AG04449 (cell line): ENCODE measurements at regions not wholly inside any gene's neighbourhood (a gene's known extent, or its start where the extent isn't known, plus 50 kb on each side); places are given as distances from the start of the nearest gene placed in this dataset.

Experiments
- CTCF ChIA-PET: fragments of 350-600 bp; formaldehyde crosslinking; extraction: SDS; loops from one replicate; lab custom pipeline; 2021; ENCODE audit warnings: antibody characterized with exemption; lab: Yijun Ruan, JAX
- POLR2A ChIA-PET: fragments of 400-600, 350-600 bp; formaldehyde crosslinking; extraction: SDS; loops from one replicate; lab custom pipeline; 2020; ENCODE audit warnings: antibody characterized with exemption, inconsistent platforms; lab: Yijun Ruan, JAX
- DNase-seq: peaks from one replicate; pipeline ENCODE4 v3.0.0-alpha.2; 2010; ENCODE audit warnings: low read depth, low spot score
- H3K4me3 ChIP-seq: 2 replicates; pipeline ENCODE4 v1.5.1; 2011; ENCODE audit warnings: low read depth, mild to moderate bottlenecking, control low read depth, low read length
- TF ChIP-seq, protein P1 (sequence below): IDR thresholded peaks from one replicate; pipeline ENCODE4 v1.5.1; 2011; ENCODE audit warnings: mild to moderate bottlenecking, moderate library complexity, low read length, control low read depth, inconsistent platforms; ENCODE audit not compliant: insufficient read depth; ENCODE audit errors: missing control alignments

DNA sequence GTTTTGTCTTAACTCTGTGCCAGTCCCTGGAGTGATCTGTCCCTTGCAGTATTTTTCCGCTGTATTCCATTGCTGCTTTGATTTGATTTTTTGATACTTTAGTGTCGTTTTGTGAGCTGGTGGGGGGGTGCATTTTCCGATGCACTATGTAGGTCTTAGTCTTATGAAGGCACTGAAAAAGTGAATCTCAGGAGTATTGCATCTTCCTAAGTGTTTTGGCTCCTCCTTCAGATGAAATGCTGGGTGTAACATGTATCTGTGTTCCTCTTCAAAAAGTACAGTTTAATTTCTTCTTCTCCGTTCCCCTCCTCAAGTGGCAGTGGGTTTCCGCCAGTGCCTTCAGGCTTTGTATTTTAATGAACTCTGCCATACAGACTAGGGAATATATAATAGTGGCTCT, 580.7 kb upstream of the GJE1 start:
- CTCF ChIA-PET: no interaction called here

DNA sequence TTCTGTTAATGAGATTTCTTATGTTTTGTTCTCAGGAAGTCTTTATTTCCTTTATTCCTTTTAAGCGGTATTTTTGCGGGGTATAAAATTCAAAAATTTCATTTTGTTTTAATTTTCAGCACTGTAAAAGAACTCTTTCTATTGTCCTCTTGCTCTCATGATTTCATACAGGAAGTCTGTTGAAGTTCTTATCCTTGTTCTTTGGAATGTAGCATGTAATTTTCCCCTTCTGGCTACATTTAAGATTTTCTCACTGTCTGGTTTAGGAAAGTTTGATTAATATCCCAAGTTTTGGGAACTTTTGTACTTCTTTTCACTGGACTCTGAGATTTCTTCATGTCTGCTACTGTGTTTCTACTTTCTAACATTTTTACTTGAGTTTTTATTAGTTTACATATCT, 581.4 kb upstream of the GJE1 start:
- TF ChIP-seq, protein P1, sequence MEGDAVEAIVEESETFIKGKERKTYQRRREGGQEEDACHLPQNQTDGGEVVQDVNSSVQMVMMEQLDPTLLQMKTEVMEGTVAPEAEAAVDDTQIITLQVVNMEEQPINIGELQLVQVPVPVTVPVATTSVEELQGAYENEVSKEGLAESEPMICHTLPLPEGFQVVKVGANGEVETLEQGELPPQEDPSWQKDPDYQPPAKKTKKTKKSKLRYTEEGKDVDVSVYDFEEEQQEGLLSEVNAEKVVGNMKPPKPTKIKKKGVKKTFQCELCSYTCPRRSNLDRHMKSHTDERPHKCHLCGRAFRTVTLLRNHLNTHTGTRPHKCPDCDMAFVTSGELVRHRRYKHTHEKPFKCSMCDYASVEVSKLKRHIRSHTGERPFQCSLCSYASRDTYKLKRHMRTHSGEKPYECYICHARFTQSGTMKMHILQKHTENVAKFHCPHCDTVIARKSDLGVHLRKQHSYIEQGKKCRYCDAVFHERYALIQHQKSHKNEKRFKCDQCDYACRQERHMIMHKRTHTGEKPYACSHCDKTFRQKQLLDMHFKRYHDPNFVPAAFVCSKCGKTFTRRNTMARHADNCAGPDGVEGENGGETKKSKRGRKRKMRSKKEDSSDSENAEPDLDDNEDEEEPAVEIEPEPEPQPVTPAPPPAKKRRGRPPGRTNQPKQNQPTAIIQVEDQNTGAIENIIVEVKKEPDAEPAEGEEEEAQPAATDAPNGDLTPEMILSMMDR: no peak
- no peak for DNase-seq
- CTCF ChIA-PET: no interaction called here
- no peak overlapping the region for H3K4me3 ChIP-seq
- POLR2A ChIA-PET: no interaction called here

More for the DNA sequence above, 580.7 kb upstream of the GJE1 start:
- POLR2A ChIA-PET: no interaction called here
- TF ChIP-seq, protein P1: no peak
- H3K4me3 ChIP-seq: no peak overlapping the region
- no peak for DNase-seq

DNA sequence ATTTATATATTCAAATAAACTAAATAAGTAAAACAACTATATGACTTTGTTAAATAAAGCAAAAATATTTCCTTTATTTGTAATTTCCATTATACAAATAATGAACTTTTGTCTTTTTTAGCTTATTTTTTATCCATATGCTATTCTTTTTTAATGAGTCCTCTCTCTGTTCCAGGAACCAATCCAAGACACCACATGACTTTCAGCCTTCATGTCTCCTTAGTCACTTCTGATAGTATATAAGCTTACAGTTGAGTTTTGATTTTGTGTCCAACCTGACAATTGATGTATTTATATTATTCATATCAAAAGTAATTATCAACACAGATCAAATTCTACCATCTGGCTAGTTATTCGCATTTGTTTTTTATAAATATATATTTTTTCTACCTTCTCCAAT, 582.3 kb upstream of the GJE1 start:
- TF ChIP-seq, protein P1: no peak
- ChIA-PET POLR2A (no interaction called here), CTCF (no interaction called here)
- H3K4me3 ChIP-seq: no peak overlapping the region
- DNase-seq: no peak

DNA sequence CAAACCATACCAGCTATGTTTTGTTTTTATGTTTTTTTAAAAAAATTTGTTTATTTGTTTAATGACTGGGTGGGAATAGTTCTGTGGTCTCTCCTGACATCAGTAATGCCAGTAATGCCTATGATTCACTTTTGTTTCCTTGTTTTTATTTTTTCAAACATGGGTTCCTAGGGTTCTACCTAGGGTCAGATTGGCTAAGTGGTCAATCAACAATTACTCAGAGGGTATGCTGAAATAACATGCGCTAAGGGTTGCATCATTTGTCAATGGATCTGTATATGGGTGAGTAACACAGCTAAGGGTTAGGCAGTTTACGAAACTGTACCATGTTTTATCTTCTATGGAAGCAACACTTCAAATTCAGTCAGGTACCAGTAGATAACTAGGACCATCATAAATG, 583.8 kb upstream of the GJE1 start:
- H3K4me3 ChIP-seq: no peak overlapping the region
- ChIA-PET POLR2A (no interaction called here), CTCF (no interaction called here)
- TF ChIP-seq, protein P1: no peak
- DNase-seq: no peak

DNA sequence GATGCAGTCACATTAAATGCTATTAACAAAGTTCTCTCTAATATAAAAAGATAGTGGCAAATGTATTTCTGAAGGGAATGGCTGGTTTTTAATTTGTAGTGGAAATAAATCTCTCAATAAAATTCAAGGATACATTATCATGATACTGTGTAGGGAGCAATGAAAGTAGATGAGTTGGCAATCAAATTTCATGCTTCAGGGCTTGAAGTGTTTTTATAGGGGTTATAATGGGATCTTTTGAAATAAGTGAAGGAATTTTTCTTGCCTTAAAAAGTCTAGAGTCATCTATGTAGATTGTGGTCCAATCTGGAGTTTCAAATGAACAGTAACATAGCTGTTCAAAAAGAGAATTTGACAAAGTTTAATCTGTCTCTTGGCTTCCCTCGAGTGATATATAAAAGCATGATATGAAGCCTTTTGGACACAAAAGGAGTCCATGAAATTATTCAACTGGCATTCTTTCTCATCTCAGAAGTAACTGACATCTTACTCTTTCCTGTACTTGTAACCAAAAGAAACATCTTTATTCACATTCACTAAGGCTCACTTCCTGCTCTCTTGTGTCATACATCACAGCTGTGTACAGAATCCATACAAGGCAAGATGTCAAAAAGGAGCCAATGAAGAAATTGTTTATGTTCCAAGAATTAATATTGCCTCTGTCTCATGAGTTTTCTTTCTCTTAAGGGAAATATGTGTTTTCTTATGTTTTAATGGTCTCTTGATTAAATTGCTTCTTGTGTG, 591.0 kb upstream of the GJE1 start:
- H3K4me3 ChIP-seq: no peak overlapping the region
- ChIA-PET POLR2A (no interaction called here), CTCF (no interaction called here)
- DNase-seq: no peak
- TF ChIP-seq, protein P1: no peak

DNA sequence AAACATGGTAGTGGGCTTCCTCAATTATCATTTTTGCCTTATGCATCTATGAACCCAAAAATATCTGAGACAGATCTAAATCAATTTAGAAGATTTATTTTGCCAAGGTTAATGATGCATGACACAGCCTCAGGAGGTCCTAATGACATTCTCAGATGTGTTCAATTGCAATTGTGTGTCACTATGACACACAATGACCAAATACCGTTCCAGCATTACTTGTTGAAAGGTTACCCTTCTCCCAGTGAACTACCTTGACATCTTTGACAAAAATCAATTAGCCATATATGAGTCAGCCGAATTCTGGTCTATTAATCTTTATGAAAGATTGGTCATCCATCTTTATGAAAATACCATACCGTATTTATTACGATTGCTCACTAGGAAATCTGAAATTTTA, 592.5 kb upstream of the GJE1 start:
- ChIA-PET POLR2A (no interaction called here), CTCF (no interaction called here)
- H3K4me3 ChIP-seq: no peak overlapping the region
- TF ChIP-seq, protein P1: no peak
- DNase-seq: no peak
